OCI-LY1 (cell line): ENCODE measurements at regions not wholly inside any gene's neighbourhood (a gene's known extent, or its start where the extent isn't known, plus 50 kb on each side); places are given as distances from the start of the nearest gene placed in this dataset.

Experiments
- H2AFZ ChIP-seq: fragments of 200-600 bp; sonication (generic), shearing (Covaris generic); 2 replicates; pipeline ENCODE4 v1.6.0; 2014; ENCODE audit warnings: antibody characterized with exemption, mild to moderate bottlenecking, low read length
- H3F3A ChIP-seq: fragments of 200-600 bp; sonication (generic), shearing (Covaris generic); 2 replicates; pipeline ENCODE4 v1.6.0; 2014; ENCODE audit warnings: mild to moderate bottlenecking, antibody characterized with exemption, low read length, moderate library complexity; ENCODE audit not compliant: insufficient read depth
- H3K27ac ChIP-seq: fragments of 200-600 bp; sonication (generic); 2 replicates; pipeline ENCODE4 v1.5.1; 2014; ENCODE audit warnings: low read length, mixed run types, mild to moderate bottlenecking, low read depth; ENCODE audit not compliant: poor library complexity, severe bottlenecking
- H3K27me3 ChIP-seq: fragments of 200-600 bp; sonication (generic); 2 replicates; pipeline ENCODE4 v1.6.0; 2014; ENCODE audit warnings: antibody characterized with exemption, mild to moderate bottlenecking, low read length, moderate library complexity; ENCODE audit not compliant: insufficient read depth
- H3K36me3 ChIP-seq: fragments of 200-600 bp; sonication (generic); 2 replicates; pipeline ENCODE4 v1.6.1; 2014; ENCODE audit warnings: mild to moderate bottlenecking, antibody characterized with exemption, low read length, moderate library complexity, mixed read lengths; ENCODE audit not compliant: insufficient read depth
- H3K4me1 ChIP-seq: fragments of 200-600 bp; sonication (generic); 2 replicates; pipeline ENCODE4 v1.5.1; 2014; ENCODE audit warnings: mild to moderate bottlenecking, low read length, moderate library complexity; ENCODE audit not compliant: insufficient read depth, severe bottlenecking
- H3K4me2 ChIP-seq: fragments of 200-600 bp; sonication (generic), shearing (Covaris generic); 2 replicates; pipeline ENCODE4 v1.6.1; 2014; ENCODE audit warnings: low read length
- H3K4me3 ChIP-seq: fragments of 200-600 bp; sonication (generic); 2 replicates; pipeline ENCODE4 v1.5.1; 2014; ENCODE audit warnings: low read length, low read depth, mild to moderate bottlenecking, mixed read lengths; ENCODE audit not compliant: poor library complexity, severe bottlenecking
- H3K79me2 ChIP-seq: fragments of 200-600 bp; shearing (Covaris generic); 2 replicates; pipeline ENCODE4 v1.6.1; 2016; ENCODE audit warnings: mixed run types, low read length, mixed read lengths; ENCODE audit not compliant: insufficient read depth
- H3K9ac ChIP-seq: fragments of 200-600 bp; sonication (generic), shearing (Covaris generic); 2 replicates; pipeline ENCODE4 v1.6.1; 2014; ENCODE audit warnings: mild to moderate bottlenecking, low read length, mixed read lengths
- H3K9me2 ChIP-seq: fragments of 200-600 bp; sonication (generic), shearing (Covaris generic); 2 replicates; pipeline ENCODE4 v1.6.1; 2014; ENCODE audit warnings: low read depth, mild to moderate bottlenecking, low read length, mixed read lengths
- H3K9me3 ChIP-seq: fragments of 200-600 bp; shearing (Covaris generic); 2 replicates; pipeline ENCODE4 v1.6.1; 2014; ENCODE audit warnings: low read length, mixed read lengths
- H4K20me1 ChIP-seq: fragments of 200-600 bp; sonication (generic), shearing (Covaris generic); 2 replicates; pipeline ENCODE4 v1.6.0; 2016; ENCODE audit warnings: mild to moderate bottlenecking, low read length; ENCODE audit not compliant: insufficient read depth
- CTCF ChIP-seq: fragments of 200-600 bp; sonication (generic), shearing (Covaris generic); IDR thresholded peaks from 2 replicates; pipeline ENCODE4 v1.5.1; 2017; ENCODE audit warnings: mild to moderate bottlenecking, antibody characterized with exemption, low read length, moderate library complexity, mixed read lengths
- EZH2 ChIP-seq: fragments of 200-600 bp; sonication (generic), shearing (Covaris generic); IDR thresholded peaks from 2 replicates; pipeline ENCODE4 v1.8.0; 2017; ENCODE audit warnings: borderline replicate concordance, mixed run types, mild to moderate bottlenecking, antibody characterized with exemption, low read length, moderate library complexity, mixed read lengths

GRCh38 chr6:44029444-44030185, 97.6 kb downstream of the MRPL14 start:
- H3K27ac ChIP-seq = no peak overlapping the region
- H3K9ac ChIP-seq = no peak overlapping the region
- H3K36me3 ChIP-seq = no peaks in the 10 kb centered on the region
- H3K9me2 ChIP-seq = no peaks in the 10 kb centered on the region
- no peaks in the 10 kb centered on the region for H3F3A ChIP-seq
- no peak overlapping the region for H3K4me2 ChIP-seq
- no peaks in the 10 kb centered on the region for H3K79me2 ChIP-seq
- TF ChIP-seq CTCF = no peak
- no peak for TF ChIP-seq EZH2
- no peaks in the 10 kb centered on the region for H3K9me3 ChIP-seq
- H2AFZ ChIP-seq = no peak overlapping the region
- peaks cover 3% of the 10 kb centered on the region; the same call in 1 of the 2 replicates for H3K27me3 ChIP-seq
- H3K4me3 ChIP-seq = no peak overlapping the region
- H4K20me1 ChIP-seq = no peaks in the 10 kb centered on the region
- no peaks in the 10 kb centered on the region for H3K4me1 ChIP-seq

- H3K79me2 ChIP-seq = no peaks in the 10 kb centered on the region
- peaks cover 3% of the 10 kb centered on the region; the same call in 1 of the 2 replicates for H3K27me3 ChIP-seq
- H3K4me3 ChIP-seq = no peak overlapping the region
- no peaks in the 10 kb centered on the region for H3F3A ChIP-seq
- H3K9me3 ChIP-seq = no peaks in the 10 kb centered on the region
- no peaks in the 10 kb centered on the region for H3K9me2 ChIP-seq
- no peak overlapping the region for H3K4me2 ChIP-seq
- H4K20me1 ChIP-seq = no peaks in the 10 kb centered on the region
- no peak overlapping the region for H3K27ac ChIP-seq
- H3K36me3 ChIP-seq = no peaks in the 10 kb centered on the region
- no peak overlapping the region for H2AFZ ChIP-seq
- no peaks in the 10 kb centered on the region for H3K4me1 ChIP-seq
- TF ChIP-seq CTCF (no peak), EZH2 (no peak)
- H3K9ac ChIP-seq = no peak overlapping the region
These were observed 98.4 kb downstream of the MRPL14 start for GRCh38 chr6:44028789-44029310.

- H3K27ac ChIP-seq = no peak overlapping the region
- no peak overlapping the region for H3K9ac ChIP-seq
- no peaks in the 10 kb centered on the region for H3F3A ChIP-seq
- H3K9me3 ChIP-seq = no peaks in the 10 kb centered on the region
- peaks cover 3% of the 10 kb centered on the region; the same call in 1 of the 2 replicates for H3K27me3 ChIP-seq
- no peak overlapping the region for H2AFZ ChIP-seq
- no peaks in the 10 kb centered on the region for H3K4me1 ChIP-seq
- no peaks in the 10 kb centered on the region for H3K79me2 ChIP-seq
- no peaks in the 10 kb centered on the region for H3K36me3 ChIP-seq
- no peaks in the 10 kb centered on the region for H3K9me2 ChIP-seq
- H3K4me2 ChIP-seq = no peak overlapping the region
- TF ChIP-seq EZH2 = no peak
- TF ChIP-seq CTCF = no peak
- no peak overlapping the region for H3K4me3 ChIP-seq
- no peaks in the 10 kb centered on the region for H4K20me1 ChIP-seq
These were observed 102.0 kb downstream of the MRPL14 start for GRCh38 chr6:44025226-44025625.
